Myocyte (in vitro differentiated cells): ENCODE measurements at regions not wholly inside any gene's neighbourhood (a gene's known extent, or its start where the extent isn't known, plus 50 kb on each side); places are given as distances from the start of the nearest gene placed in this dataset.
A peak's percentile ranks its signal among the peaks of the same experiment; 100 is the strongest.
"Not testable (repeated sequence)": the region's sequence is repeated elsewhere in the genome, so short reads cannot be mapped to it uniquely, and the experiment has no call there.

ENCODE experiments used
- DNase-seq: peaks from one replicate; pipeline ENCODE4 v3.0.0-alpha.2; 2012; ENCODE audit warnings: low read depth

DNA sequence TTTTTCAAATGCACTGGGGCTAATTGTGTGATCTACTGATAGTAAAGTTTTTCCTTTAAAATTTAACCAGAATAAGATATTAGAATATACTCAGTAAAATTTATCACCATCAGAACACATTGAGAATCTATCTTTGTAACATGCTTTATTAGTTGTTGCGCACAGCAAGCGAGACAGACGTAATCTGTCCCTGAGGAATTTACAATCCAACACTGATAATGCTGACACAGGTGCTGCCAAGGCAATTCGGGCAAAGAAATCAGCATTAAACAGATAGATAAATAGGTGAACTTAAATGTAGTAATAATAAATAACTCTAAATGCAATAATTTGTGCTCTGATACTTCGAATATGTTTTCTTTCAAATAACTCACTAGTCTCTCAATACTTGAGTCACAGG is 607.2 kb downstream of the HTR1B start:
- DNase-seq, result no peak

DNA sequence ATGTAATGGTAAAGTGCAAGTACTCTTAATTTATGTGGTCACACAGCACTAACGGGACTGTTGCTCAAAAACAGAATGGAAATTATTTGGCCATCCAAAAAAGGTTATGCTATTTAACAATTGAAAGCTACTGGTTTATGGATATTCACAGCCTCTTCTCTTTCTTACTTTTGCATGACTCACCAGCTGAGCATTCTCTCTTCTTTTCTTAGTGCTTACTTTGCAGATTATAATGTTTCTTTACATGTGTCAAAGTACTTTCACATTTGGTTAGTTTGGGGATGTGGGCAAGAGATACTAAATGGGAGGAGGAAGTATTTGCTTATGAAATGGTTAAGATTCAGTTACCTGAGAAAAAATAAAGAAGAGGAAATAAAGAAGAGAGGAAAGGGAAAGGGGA is 610.5 kb downstream of the HTR1B start:
- peak; percentile 38 for DNase-seq

DNA sequence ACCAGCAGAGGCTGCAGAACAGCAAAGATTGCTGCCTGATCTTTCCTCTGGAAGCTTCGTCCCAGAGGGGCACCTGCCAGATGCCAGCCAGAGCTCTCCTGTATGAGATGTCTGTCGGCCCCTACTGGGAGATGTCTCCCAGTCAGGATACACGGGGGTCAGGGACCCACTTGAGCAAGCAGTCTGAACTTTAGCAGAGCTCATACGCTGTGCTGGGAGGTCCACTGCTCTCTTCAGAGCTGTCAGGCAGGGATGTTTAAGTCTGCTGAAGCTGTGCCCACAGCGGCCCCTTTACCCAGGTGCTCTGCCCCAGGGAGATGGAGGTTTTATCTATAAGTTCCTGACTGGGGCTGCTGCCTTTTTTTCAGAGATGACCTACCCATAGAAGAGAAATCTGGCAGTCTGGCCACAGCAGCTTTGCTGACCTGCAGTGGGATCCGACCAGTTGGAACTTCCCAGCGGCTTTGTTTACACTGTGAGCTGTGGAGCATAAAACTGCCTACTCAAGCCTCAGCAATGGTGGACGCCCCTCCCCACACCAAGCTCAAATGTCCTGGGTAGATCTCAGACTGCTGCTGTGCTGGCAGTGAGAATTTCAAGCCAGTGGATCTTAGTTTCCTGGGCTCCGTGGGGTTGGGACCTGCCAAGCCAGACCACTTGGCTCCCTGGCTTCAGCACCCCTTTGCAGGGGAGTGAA is 613.9 kb downstream of the HTR1B start:
- DNase-seq, result not testable (repeated sequence)

DNA sequence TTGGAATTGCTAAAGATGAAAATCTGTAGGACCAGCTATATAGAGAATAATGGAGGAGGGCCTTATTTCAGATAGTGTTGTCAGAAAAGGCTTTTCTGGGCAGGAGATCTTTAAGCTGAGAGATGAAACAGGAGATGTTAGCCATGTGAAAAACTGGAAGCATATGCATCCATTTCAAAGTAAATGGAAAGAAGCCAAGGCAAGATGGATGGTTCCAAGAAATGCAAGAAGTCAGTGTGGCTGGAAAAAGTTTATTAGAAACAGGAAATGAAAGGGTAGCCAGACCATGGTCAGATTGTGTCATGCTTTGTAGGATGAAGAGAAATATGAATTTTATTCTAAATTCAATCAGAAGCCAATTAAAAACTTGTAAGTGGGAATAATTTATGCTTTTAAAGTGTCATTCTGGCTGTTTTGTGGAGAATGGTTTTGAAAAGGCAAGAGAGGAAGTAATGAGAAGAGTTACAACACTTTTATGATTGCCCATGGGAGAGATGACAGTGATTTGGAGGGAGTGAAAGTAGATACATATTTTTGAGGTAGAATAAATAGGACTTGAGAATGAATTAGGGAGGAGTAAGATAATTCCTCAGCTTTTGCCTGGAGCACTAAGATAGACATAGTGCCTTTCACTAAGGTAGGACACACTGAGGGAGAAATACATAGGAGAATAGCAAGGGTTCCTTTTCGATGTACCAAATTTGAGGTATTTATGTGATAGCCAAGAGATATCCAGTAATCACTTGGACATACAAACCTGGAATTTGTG is 620.1 kb downstream of the HTR1B start:
- DNase-seq, result no peak

DNA sequence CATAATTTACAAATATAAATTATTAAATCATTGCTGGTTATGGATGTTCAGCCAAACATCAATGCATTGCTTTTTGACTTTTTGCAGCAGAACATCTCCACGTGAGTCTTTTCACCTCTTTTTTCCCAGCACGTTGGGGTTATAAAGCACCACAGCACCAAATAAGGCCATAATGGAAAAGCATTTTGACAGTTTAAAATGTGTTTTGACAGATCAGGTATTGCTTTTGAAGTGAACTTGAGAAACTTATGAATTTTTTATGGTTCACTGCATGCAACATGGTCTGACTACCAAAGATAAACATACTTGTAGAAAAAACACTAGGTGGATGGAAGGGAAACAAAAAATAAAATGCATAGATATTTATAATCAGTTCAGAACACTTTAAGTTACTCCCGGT is 622.4 kb downstream of the HTR1B start:
- DNase-seq, result no peak

DNA sequence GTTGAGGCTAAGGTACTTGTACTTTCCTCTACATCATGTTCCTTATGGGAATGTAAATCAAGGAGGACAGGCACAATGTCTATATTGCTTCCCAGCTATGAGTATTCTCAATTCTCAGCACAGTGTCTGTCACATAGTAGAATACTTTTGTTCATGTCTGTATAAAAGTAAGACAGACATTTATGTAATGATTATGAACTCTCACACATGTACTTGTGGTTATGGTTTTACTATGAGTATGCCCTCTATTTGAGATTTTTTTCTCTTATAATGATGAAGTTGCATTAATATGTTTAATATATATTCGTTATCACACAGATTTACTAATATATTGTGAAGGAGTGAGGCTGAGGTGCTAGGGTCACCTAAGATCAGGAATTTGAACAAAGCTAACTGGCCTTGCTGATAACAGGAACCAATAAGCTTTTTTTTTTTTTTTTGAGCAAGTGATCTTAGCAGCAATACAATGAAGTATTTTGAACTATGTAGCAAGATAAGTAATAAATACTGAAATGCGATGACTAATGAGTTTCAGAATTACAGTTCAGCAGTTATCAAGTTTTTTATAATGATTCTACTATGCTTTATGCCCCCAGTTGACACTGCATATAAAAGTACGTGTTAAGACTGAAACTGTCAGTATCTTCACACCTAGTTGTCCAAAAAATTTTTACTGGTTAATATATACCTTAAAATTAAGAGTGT is 623.1 kb downstream of the HTR1B start:
- no peak for DNase-seq

DNA sequence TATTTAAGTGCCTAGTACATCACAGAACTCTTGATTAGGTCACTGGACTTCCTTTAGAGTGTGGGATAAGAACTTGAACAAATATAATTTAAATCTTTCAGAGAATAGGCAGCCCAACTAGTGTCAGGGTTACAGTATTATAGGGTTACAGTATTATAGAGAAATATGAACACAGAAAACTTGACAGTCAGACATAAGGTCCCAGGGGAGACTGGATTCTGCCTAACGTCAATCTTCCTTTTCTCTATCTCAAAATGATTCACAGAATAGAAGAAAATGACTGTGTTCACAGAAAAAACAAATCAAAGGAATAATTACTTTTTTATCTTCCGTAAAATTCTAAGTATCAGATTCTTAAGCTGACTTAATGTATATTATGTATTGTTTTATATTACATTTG is 623.8 kb downstream of the HTR1B start:
- no peak for DNase-seq

DNA sequence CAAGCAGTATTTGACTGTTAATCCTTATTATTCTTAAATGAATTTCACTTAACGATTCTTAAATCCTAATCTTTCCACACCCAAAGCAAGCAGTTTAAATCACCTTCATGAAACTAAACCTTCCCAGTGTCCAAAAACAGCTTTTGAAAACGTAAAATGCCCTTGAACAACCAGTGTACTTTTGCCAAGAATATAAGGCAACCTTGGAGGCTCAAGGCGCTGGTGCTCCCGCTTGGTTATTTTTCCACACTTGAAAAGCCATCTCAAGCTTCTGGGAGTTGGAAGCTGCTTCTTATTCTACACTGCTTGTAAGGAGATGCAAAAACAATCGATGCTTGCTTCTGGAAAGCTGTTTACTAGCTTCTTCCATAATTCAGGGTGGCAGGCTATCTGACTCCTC is 625.7 kb downstream of the HTR1B start:
- no peak for DNase-seq

DNA sequence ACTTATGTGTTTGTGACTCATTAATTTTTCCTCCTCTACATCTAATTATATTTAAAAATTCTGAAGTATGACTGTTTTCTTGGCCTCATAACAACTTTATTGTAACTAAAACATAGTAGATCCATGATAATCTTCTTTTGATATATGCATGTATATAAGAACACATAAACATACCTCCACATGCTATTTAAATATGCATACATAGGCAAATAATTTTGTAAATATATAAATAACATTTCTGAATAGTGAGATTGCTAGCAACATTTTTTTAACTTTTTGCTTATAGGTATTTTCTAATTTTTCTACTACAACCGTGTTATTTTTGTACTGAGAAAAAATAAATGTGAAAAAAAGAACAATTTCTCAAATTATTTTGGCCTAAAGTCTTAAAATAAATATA is 627.6 kb downstream of the HTR1B start:
- no peak for DNase-seq

DNA sequence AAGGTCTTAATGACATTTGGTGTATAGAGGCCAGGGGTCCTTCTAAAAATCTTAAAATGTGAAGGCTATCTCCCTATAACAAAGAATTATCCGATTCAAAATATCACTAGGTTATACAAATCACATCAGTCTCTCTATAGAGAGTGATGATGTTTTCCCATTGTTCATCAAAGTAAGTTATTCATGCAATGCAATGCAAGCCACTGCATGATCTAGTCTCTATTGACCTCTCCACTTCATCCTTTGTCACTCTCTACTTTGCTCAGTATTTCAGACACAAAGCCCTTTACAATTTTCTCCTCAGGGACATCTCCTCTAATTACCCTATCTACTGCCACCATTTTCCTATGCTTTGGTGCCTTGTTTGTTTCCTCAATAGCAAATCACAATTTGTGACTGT is 628.0 kb downstream of the HTR1B start:
- DNase-seq, result no peak

DNA sequence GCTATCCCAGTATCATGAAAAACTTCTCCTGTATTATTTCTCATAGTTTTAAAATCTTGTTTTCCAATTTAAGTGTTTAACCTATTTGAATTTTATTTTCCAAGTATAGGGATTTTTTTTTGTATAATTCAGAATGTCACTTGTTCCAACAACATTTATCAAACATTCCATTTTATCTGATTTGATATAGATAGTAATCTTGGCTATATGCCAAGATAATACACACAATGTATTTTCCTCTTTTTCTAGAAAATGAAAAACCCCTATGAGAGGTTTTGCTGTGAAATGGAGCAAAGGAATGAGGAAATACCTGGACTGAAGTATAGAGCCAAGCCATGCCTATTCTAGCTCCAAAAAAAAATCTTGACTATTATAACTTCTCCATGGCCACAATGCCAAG is 628.9 kb downstream of the HTR1B start:
- no peak for DNase-seq

DNA sequence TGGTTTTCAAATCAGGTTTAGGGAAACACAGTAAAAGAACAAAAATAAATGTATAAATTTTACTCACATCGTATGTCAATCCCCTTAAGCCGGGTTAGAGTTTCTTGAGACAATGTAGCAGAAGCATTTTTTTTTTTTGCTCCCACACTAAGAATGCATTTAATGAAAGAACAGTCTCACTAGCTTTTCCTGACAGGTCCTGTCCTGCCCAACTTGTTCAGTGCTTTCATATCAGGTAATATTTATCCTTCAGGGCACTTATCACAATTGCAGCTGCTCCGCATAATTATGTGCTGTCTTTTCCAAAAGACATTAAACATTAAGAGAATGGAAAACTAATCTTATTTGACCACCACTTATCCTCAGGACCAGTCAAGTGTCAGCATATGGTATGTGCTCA is 632.0 kb downstream of the HTR1B start:
- no peak for DNase-seq

DNA sequence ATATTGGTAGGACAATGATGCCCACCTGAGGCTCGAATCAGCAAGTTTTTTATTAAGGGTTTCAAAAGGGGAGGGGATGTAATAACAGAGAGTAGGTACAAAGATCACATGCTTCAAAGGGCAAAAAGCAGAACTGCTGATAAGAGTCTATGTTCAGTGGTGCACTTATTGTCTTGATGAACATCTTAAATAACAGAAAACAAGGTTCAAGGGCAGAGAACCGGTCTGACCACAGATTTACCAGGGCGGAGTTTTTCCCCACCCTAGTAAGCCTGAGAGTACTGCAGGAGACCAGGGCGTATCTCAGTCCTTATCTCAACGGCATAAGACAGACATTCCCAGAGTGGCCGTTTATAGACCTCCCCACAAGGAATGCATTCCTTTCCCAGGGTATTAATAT is 639.7 kb downstream of the HTR1B start:
- not testable (repeated sequence) for DNase-seq

DNA sequence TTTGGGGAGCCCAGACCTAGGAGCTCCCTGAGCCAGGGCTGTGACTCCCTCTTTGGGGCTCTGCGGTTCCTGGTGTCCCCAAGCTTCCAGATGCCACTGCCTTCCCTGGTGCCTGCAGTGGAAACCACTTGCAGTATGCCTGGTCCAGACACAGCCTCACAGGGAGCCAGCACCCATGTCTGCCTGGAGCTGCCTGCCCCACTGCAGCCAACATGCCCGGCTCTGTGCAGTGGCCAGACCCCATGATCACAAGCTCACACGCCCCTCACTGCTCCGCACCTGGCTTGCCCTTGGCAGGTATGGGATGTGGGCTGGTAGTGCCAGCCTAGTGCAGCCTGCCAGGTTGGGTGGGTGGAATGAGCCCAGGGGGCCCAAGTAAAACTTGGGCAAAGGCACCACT is 644.8 kb downstream of the HTR1B start:
- no peak for DNase-seq

DNA sequence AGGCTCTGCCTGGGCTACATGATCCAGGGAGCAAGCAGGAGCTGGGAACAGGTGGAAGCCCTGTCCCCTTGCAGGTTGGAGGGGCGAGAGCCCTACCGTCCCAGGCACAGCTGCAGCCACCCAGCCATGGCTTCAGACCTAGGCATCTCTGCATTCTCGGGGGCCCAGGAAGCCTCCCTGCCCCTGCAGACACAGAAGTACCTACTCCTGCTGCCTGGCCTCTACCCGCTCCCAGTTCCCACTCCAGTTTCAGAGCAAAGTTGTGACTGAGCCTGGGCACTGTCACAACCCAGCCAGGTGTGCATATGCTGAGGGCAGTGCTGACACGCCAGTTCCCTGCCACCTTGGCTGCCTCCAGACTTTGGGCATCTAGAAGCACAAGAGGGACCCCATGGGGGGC is 645.9 kb downstream of the HTR1B start:
- DNase-seq, result no peak

DNA sequence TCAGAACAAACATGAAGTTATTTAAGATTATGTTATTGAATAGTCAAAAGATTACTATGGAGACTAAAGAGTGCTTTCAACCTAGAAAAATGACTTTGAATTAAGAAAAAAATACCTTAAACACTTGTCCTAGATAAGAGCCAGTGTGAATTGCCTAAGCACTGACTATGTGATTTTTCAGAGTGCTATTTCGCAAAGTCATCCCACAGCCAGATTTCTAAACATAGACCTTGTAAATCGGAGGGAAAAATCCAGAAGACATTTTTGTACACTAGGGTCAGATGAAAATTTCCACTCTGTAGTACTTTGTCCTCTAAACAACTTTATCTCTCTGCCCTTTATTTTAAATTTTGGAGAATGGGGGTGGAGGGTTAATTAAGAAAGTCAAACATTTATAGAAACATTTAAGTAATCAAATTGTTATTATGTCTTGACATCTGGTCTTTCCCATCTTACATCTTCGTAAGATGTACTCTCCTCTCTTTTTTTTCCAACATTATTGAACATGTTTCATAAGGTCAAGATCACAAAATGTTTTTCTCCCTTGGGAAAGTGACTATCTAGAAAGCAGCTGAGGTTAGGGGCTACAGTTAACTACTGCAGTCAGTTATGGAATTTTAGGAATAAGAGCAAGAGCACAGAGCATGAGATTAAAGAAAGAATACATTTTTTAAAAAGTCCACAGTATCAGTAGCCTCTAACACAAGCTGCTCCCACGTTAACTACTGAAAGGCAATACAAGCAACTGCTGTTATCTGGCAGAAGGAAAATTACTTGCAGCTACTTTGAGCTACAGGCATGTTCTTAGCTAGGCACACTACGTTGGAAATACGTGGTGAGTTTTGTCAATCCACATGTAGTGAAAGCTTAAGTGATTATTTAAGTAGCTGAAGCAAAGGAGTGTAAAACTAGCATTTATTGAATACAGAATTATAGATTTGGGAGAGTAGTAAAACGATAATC is 648.5 kb downstream of the HTR1B start:
- peak; percentile 22 for DNase-seq

DNA sequence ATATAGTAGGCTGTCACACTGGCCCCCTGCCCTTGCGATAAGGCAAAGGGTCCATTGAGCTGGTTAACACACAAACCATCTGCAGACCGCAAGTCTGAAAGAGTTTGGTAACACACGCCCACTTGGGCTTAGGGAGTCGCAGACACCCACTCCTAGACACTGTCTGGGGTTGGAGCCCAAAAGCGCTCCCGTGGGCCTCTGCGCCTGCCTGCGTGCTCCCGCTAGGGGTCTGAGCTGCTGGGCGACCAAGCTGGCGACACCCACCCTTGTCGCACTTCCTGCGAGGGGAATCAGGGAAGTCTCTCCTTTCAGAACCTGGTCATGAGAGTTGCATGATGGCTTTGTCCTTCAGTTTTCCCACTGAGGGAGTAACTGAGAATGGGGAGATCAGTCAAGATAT is 653.0 kb downstream of the HTR1B start:
- DNase-seq, result no peak

DNA sequence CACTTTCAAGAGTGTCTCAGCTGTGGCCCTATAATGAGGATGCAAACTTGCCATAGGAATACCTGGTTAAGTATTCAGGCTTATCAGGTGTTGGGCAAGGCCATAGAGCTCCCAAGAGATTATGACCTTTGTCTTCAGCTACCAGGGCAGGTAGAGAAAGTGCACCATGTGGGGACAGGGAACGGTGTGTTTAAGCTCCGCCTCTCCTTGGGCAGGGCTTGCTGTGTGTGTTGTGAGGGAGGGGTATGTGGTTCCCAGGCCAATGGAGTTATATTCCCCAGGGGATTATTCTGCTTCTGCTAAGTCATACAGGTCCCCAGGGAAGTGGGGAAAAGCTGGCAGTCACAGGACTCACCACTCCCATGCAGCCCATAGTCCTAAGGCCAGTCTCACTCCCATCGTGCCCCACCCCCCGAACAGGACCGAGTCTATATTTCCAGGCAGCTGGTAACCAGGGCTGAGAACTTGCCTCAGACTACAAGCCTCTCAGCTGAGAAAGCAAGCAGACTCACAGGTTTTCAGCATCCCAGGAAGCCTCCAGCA is 660.2 kb downstream of the HTR1B start:
- DNase-seq, result no peak

DNA sequence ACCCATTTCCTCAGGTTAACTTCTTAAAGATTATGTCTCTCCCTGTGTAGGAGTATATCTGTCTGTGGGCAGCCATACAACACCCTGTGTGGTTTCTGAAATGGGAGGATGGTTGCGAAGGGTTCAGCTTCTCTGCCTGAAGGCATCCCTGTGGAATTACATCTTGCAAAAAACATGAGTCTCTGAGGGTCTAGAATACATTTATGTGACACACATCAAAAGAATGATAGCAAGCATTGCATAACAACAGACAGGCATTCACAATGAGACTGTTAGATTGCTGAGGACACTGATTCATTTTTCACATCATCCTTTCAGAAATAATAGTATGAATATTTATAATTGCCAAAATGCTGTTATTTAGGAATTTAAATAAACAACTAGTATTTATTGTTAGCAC is 670.9 kb downstream of the HTR1B start:
- peak; percentile 21 for DNase-seq

DNA sequence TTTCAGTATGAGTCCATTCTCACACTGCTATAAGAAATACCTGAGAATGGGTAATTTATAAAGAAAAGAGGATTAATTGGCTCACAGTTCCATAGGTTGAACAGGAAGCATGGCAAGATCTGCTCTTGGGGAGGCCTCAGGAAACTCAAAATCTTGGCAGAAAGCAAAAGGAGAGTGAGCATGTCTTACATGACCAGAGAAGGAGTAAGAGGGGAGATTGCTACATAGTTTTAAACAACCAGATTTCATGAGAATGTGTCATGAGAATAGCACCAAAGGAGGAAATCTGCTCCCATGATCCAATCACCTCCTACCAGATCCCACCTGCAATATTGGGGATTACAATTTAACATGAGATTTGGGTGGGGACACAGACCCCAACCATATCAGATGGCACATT is 672.4 kb downstream of the HTR1B start:
- no peak for DNase-seq
